Endodermal cell (in vitro differentiated cells): ENCODE measurements at regions not wholly inside any gene's neighbourhood (a gene's known extent, or its start where the extent isn't known, plus 50 kb on each side); places are given as distances from the start of the nearest gene placed in this dataset.

Source experiments
- DNase-seq: peaks from one replicate; pipeline ENCODE4 v3.0.0-alpha.2; 2017
- H3K27ac ChIP-seq: 2 replicates; pipeline ENCODE4 v1.5.1; 2013; ENCODE audit warnings: mild to moderate bottlenecking, low read depth, low read length, moderate library complexity
- H3K27me3 ChIP-seq: 2 replicates; pipeline ENCODE4 v1.6.1; 2013; ENCODE audit warnings: mild to moderate bottlenecking, low read length, moderate library complexity; ENCODE audit not compliant: insufficient read depth, control insufficient read depth, poor library complexity, severe bottlenecking
- H3K36me3 ChIP-seq: 2 replicates; pipeline ENCODE4 v1.7.0; 2013; ENCODE audit warnings: mild to moderate bottlenecking, low read length, moderate library complexity; ENCODE audit not compliant: control insufficient read depth, insufficient read depth
- H3K4me1 ChIP-seq: one replicate; pipeline ENCODE4 v1.7.0; 2013; ENCODE audit warnings: low read length; ENCODE audit not compliant: control insufficient read depth, insufficient read depth
- H3K4me3 ChIP-seq: 2 replicates; pipeline ENCODE4 v1.5.1; 2013; ENCODE audit warnings: mild to moderate bottlenecking, low read length, moderate library complexity
- H3K9ac ChIP-seq: 2 replicates; pipeline ENCODE4 v1.6.1; 2013; ENCODE audit warnings: mild to moderate bottlenecking, low read length, moderate library complexity; ENCODE audit not compliant: poor library complexity, severe bottlenecking; ENCODE audit errors: extremely low read depth
- H3K9me3 ChIP-seq: 2 replicates; pipeline ENCODE4 v1.6.1; 2013; ENCODE audit warnings: mild to moderate bottlenecking, low read length, moderate library complexity; ENCODE audit not compliant: control insufficient read depth
- H3K27ac Mint-ChIP-seq: 2 replicates; pipeline ENCODE4 v1.8.0; 2020; ENCODE audit warnings: mixed read lengths
- H3K27me3 Mint-ChIP-seq: 2 replicates; pipeline ENCODE4 v1.8.0; 2021; ENCODE audit warnings: mild to moderate bottlenecking, mixed read lengths; ENCODE audit not compliant: insufficient read depth
- H3K36me3 Mint-ChIP-seq: 2 replicates; pipeline ENCODE4 v1.8.0; 2020; ENCODE audit warnings: low read depth, mixed read lengths
- H3K4me1 Mint-ChIP-seq: 2 replicates; pipeline ENCODE4 v1.8.0; 2020; ENCODE audit warnings: mixed read lengths
- H3K4me3 Mint-ChIP-seq: 2 replicates; pipeline ENCODE4 v1.8.0; 2020; ENCODE audit warnings: mild to moderate bottlenecking, moderate library complexity, mixed read lengths
- H3K9me3 Mint-ChIP-seq: 2 replicates; pipeline ENCODE4 v1.8.0; 2020; ENCODE audit warnings: mild to moderate bottlenecking, mixed read lengths
- WGBS, 2 experiments: methylation state at CpG; one replicate each; pipeline versions ENCODE4 v1.1.5 to v1.1.7; 2013; ENCODE audit warnings: missing lambda C conversion rate in 2 of 2, mixed read lengths in 1 of 2; ENCODE audit not compliant: insufficient coverage in 1 of 2, insufficient read length in 1 of 2; 5-methylcytosine and 5-hydroxymethylcytosine counted together
- TF ChIP-seq, protein P1 (sequence below): fragments of 200-600 bp; sonication (generic); conservative IDR thresholded peaks from 2 replicates; pipeline ENCODE4 v1.5.0; 2021; ENCODE audit warnings: antibody characterized with exemption, mild to moderate bottlenecking

GRCh38 chr1:34403156-34403555 lies 226.4 kb downstream of the C1orf94 start:
- H3K4me3 ChIP-seq: no peak overlapping the region
- Mint-ChIP-seq H3K4me3 (no peak overlapping the region), H3K4me1 (peaks cover 9% of the 10 kb centered on the region), H3K36me3 (no peaks in the 10 kb centered on the region), H3K9me3 (no peaks in the 10 kb centered on the region), H3K27ac (no peak overlapping the region), H3K27me3 (peaks cover 8% of the 10 kb centered on the region)
- TF ChIP-seq, protein P1, sequence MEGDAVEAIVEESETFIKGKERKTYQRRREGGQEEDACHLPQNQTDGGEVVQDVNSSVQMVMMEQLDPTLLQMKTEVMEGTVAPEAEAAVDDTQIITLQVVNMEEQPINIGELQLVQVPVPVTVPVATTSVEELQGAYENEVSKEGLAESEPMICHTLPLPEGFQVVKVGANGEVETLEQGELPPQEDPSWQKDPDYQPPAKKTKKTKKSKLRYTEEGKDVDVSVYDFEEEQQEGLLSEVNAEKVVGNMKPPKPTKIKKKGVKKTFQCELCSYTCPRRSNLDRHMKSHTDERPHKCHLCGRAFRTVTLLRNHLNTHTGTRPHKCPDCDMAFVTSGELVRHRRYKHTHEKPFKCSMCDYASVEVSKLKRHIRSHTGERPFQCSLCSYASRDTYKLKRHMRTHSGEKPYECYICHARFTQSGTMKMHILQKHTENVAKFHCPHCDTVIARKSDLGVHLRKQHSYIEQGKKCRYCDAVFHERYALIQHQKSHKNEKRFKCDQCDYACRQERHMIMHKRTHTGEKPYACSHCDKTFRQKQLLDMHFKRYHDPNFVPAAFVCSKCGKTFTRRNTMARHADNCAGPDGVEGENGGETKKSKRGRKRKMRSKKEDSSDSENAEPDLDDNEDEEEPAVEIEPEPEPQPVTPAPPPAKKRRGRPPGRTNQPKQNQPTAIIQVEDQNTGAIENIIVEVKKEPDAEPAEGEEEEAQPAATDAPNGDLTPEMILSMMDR: no peak
- no peaks in the 10 kb centered on the region for H3K4me1 ChIP-seq
- peaks cover 6% of the 10 kb centered on the region for H3K9me3 ChIP-seq
- no peak overlapping the region for H3K27ac ChIP-seq
- no peak for DNase-seq
- no peaks in the 10 kb centered on the region for H3K36me3 ChIP-seq
- no peak overlapping the region for H3K9ac ChIP-seq
- H3K27me3 ChIP-seq: no peaks in the 10 kb centered on the region

- H3K36me3 Mint-ChIP-seq: no peaks in the 10 kb centered on the region
- no peak overlapping the region for H3K4me3 ChIP-seq
- H3K27me3 ChIP-seq: no peaks in the 10 kb centered on the region
- H3K4me1 Mint-ChIP-seq: peaks cover 9% of the 10 kb centered on the region
- peaks cover 12% of the 10 kb centered on the region for H3K27me3 Mint-ChIP-seq
- H3K36me3 ChIP-seq: no peaks in the 10 kb centered on the region
- DNase-seq: peak; percentile 24
- no peak overlapping the region for H3K4me3 Mint-ChIP-seq
- TF ChIP-seq, protein P1: no peak
- no peak overlapping the region for H3K27ac Mint-ChIP-seq
- no peaks in the 10 kb centered on the region for H3K9me3 Mint-ChIP-seq
- H3K9me3 ChIP-seq: peaks cover 6% of the 10 kb centered on the region
- H3K27ac ChIP-seq: no peak overlapping the region
- H3K9ac ChIP-seq: no peak overlapping the region
- H3K4me1 ChIP-seq: no peaks in the 10 kb centered on the region
Measured at GRCh38 chr1:34404804-34405203, 228.1 kb downstream of the C1orf94 start.

DNA sequence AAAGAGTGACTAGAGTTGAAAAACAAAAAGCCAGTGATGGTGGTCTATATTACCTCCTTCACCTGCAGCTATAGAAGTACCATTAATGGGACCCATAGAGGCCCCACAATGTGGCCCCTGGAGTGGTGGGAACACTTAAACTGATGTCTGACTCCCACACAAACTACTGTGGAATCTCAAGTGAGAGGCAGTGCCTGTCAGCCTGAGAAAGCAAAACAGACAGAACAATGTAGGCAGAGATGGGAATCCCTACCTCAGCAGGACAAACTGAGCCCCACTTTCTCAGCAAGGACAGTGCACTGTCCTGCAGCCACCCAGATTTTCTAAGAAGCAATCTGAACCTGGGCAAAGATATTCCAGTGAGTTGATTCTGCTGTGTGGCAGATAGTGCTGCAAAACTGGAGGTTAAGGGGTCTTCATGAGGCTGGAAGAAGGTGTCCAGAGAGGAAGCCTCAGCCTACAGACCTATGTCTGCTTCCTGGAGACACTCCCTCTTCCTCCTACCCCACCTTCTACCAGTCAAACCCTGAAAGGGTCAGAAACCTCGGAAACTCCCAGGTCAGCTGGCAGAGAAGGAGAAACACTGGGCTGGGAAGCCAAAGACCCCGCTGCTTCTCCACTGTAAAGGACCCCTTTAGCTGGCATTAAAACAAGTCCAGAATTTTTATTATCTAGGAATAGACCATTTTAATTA lies 228.7 kb downstream of the C1orf94 start:
- H3K27ac ChIP-seq: no peak overlapping the region
- peaks cover 9% of the 10 kb centered on the region for H3K4me1 Mint-ChIP-seq
- H3K36me3 ChIP-seq: no peaks in the 10 kb centered on the region
- DNase-seq: no peak
- no peak overlapping the region for H3K9ac ChIP-seq
- peaks cover 6% of the 10 kb centered on the region for H3K9me3 ChIP-seq
- TF ChIP-seq, protein P1: no peak
- no peak overlapping the region for H3K27ac Mint-ChIP-seq
- H3K27me3 Mint-ChIP-seq: peaks cover 8% of the 10 kb centered on the region
- H3K27me3 ChIP-seq: no peaks in the 10 kb centered on the region
- H3K4me3 Mint-ChIP-seq: no peak overlapping the region
- H3K36me3 Mint-ChIP-seq: no peaks in the 10 kb centered on the region
- H3K9me3 Mint-ChIP-seq: no peaks in the 10 kb centered on the region
- no peaks in the 10 kb centered on the region for H3K4me1 ChIP-seq
- no peak overlapping the region for H3K4me3 ChIP-seq
- 91 to 100% methylated on average over 1 to 2 of the region's 2 CpGs for WGBS, 2 experiments
